ENCODE measurements at regions not wholly inside any gene's neighbourhood (a gene's known extent, or its start where the extent isn't known, plus 50 kb on each side); places are given as distances from the start of the nearest gene placed in this dataset.
A peak's percentile ranks its signal among the peaks of the same experiment; 100 is the strongest.
"Not testable (repeated sequence)": the region's sequence is repeated elsewhere in the genome, so short reads cannot be mapped to it uniquely, and the experiment has no call there.

GRCh38 chr1:10911490-10912166, 100.8 kb upstream of the TARDBP start:
- no peak for DNase-seq (ENCODE audit: low spot score)

- no peak for DNase-seq (ENCODE audit: low spot score)
These were observed 100.0 kb upstream of the TARDBP start for GRCh38 chr1:10912441-10912840.

- no peak for DNase-seq (ENCODE audit: low spot score)
These were observed 98.4 kb upstream of the TARDBP start for GRCh38 chr1:10914056-10914455.

GRCh38 chr1:10915594-10915993, 96.9 kb upstream of the TARDBP start:
- DNase-seq (ENCODE audit: low spot score) = no peak

GRCh38 chr1:10916311-10916710, 96.1 kb upstream of the TARDBP start:
- no peak for DNase-seq (ENCODE audit: low spot score)

- DNase-seq (ENCODE audit: low spot score) = no peak
These were observed 95.5 kb upstream of the TARDBP start for GRCh38 chr1:10916991-10917390.

GRCh38 chr1:10917513-10918454, 94.7 kb upstream of the TARDBP start:
- DNase-seq (ENCODE audit: low spot score) = no peak

- DNase-seq (ENCODE audit: low spot score) = peak; percentile 88
These were observed 93.9 kb upstream of the TARDBP start for GRCh38 chr1:10918531-10918930.

GRCh38 chr1:10920063-10920626, 92.3 kb upstream of the TARDBP start:
- DNase-seq (ENCODE audit: low spot score) = no peak

- DNase-seq (ENCODE audit: low spot score) = not testable (repeated sequence)
These were observed 90.0 kb upstream of the TARDBP start for GRCh38 chr1:10922315-10923060.

GRCh38 chr1:10924030-10924429, 88.4 kb upstream of the TARDBP start:
- DNase-seq (ENCODE audit: low spot score) = no peak

GRCh38 chr1:10928654-10929053, 83.8 kb upstream of the TARDBP start:
- no peak for DNase-seq (ENCODE audit: low spot score)

GRCh38 chr1:10932088-10932487, 80.4 kb upstream of the TARDBP start:
- no peak for DNase-seq (ENCODE audit: low spot score)

- DNase-seq (ENCODE audit: low spot score) = no peak
These were observed 78.2 kb upstream of the TARDBP start for GRCh38 chr1:10934150-10934818.

- no peak for DNase-seq (ENCODE audit: low spot score)
These were observed 77.2 kb upstream of the TARDBP start for GRCh38 chr1:10935246-10935645.

- no peak for DNase-seq (ENCODE audit: low spot score)
These were observed 76.7 kb upstream of the TARDBP start for GRCh38 chr1:10935724-10936123.

GRCh38 chr1:10936998-10937901, 75.2 kb upstream of the TARDBP start:
- no peak for DNase-seq (ENCODE audit: low spot score)

GRCh38 chr1:10938741-10939417, 73.6 kb upstream of the TARDBP start:
- DNase-seq (ENCODE audit: low spot score) = no peak

- no peak for DNase-seq (ENCODE audit: low spot score)
These were observed 72.6 kb upstream of the TARDBP start for GRCh38 chr1:10939654-10940450.

Measured in AG08395 (cell line).